Sigmoid colon (tissue), 6 donors: ENCODE measurements at regions not wholly inside any gene's neighbourhood (a gene's known extent, or its start where the extent isn't known, plus 50 kb on each side); places are given as distances from the start of the nearest gene placed in this dataset.

ENCODE experiments used
- DNase-seq: peaks from one replicate; pipeline ENCODE4 v3.0.0-alpha.2; 2019
- H3K27ac ChIP-seq, 4 donors: fragments of 200-600 bp; sonication (generic); one replicate each; pipeline ENCODE4 v1.5.1; 2016 to 2019; ENCODE audit warnings: mild to moderate bottlenecking in 1 of 4
- H3K27me3 ChIP-seq, 3 donors: fragments of 200-600 bp; sonication (generic); one replicate each; pipeline ENCODE4 v1.5.1; 2019; ENCODE audit warnings: mild to moderate bottlenecking in 1 of 3
- H3K36me3 ChIP-seq, 4 donors: fragments of 200-600 bp; sonication (generic); one replicate each; pipeline ENCODE4 v1.5.1; 2016 to 2019
- H3K4me1 ChIP-seq, 4 donors: fragments of 200-600 bp; sonication (generic); one replicate each; pipeline ENCODE4 v1.5.1; 2017 to 2019
- H3K4me3 ChIP-seq, 4 donors: fragments of 200-600 bp; sonication (generic); one replicate each; pipeline ENCODE4 v1.5.1; 2017 to 2019; ENCODE audit warnings: mild to moderate bottlenecking in 2 of 4, moderate library complexity in 1 of 4
- H3K9me3 ChIP-seq, 4 donors: fragments of 200-600 bp in 3 of 4; sonication (generic) in 3 of 4; one replicate each; pipeline versions ENCODE4 v1.5.1 to v1.6.1; 2013 to 2019
- CTCF ChIP-seq, 4 experiments: fragments of 450-650 bp in 3 of 4; fragments of 200-600 bp in 1 of 4; IDR thresholded peaks; one replicate each; pipeline ENCODE4 v1.5.1; 2016 to 2019; ENCODE audit warnings: antibody characterized with exemption in 4 of 4, mild to moderate bottlenecking in 3 of 4, moderate library complexity in 2 of 4
- EP300 ChIP-seq, 4 donors: sonication (generic); formaldehyde crosslinking; IDR thresholded peaks; one replicate each; pipeline ENCODE4 v1.6.1; 2017; ENCODE audit warnings: antibody characterized with exemption in 4 of 4
- POLR2A ChIP-seq, 2 donors: fragments of 450-650 bp; IDR thresholded peaks; one replicate each; pipeline ENCODE4 v1.6.1; 2016; ENCODE audit warnings: antibody characterized with exemption in 2 of 2, mild to moderate bottlenecking in 2 of 2, moderate library complexity in 2 of 2
- POLR2AphosphoS5 ChIP-seq, 4 donors: sonication (generic); formaldehyde crosslinking; IDR thresholded peaks; one replicate each; pipeline ENCODE4 v1.6.1; 2017; ENCODE audit warnings: antibody characterized with exemption in 4 of 4
- WGBS, 2 donors: extraction: QIAGEN DNeasy Blood & Tissue Kit; methylation state at CpG; one replicate each; pipeline ENCODE4 v1.1.7; 2013; 5-methylcytosine and 5-hydroxymethylcytosine counted together
- intact Hi-C: fragments of 100-400 bp; cut with DNase I; formaldehyde crosslinking; loops from one replicate; pipeline ENCODE4 v1.15.1; 2023
- donor health status: healthy with polysubstance abuse.
- donor health status: healthy.

- Histone ChIP-seq H3K27me3 (no peaks in the 10 kb centered on the region), H3K36me3 (no peaks in the 10 kb centered on the region), H3K4me1 (no peaks in the 10 kb centered on the region), H3K9me3 (peaks cover 0 to 2% (median 0%) of the 10 kb centered on the region in 4 donors), H3K4me3 (no peak overlapping the region), H3K27ac (no peak overlapping the region)
- intact Hi-C loops = no loop called here
- no peak for DNase-seq
- no peak for TF ChIP-seq POLR2AphosphoS5 (IDR thresholded peaks at IDR 0.05)
- TF ChIP-seq EP300 (IDR thresholded peaks at IDR 0.05) = no peak
- no peak for TF ChIP-seq CTCF (IDR thresholded peaks at IDR 0.05)
- TF ChIP-seq POLR2A (IDR thresholded peaks at IDR 0.05) = no peak
- 65 to 69% methylated on average over 3 of the region's 3 CpGs for WGBS, 2 donors
Measured at GRCh38 chr2:137886083-137886831, 78.0 kb upstream of the HNMT start.

- WGBS, 2 donors = 19 to 36% methylated on average over 8 of the region's 8 CpGs
- no peak overlapping the region for H3K4me3 ChIP-seq
- no peaks in the 10 kb centered on the region for H3K4me1 ChIP-seq
- TF ChIP-seq POLR2AphosphoS5 (IDR thresholded peaks at IDR 0.05) (no peak), EP300 (IDR thresholded peaks at IDR 0.05) (no peak), CTCF (IDR thresholded peaks at IDR 0.05) (no peak), POLR2A (IDR thresholded peaks at IDR 0.05) (no peak)
- H3K9me3 ChIP-seq = no peaks in the 10 kb centered on the region
- H3K27me3 ChIP-seq = no peaks in the 10 kb centered on the region
- no peak overlapping the region for H3K27ac ChIP-seq
- no peak for DNase-seq
- H3K36me3 ChIP-seq = no peaks in the 10 kb centered on the region
- intact Hi-C loops = no loop called here
Measured at GRCh38 chr2:137888845-137889244, 75.4 kb upstream of the HNMT start.

GRCh38 chr2:137892739-137893138, 71.5 kb upstream of the HNMT start:
- intact Hi-C loops = no loop called here
- H3K4me3 ChIP-seq = no peak overlapping the region
- H3K36me3 ChIP-seq = no peaks in the 10 kb centered on the region
- no peaks in the 10 kb centered on the region for H3K4me1 ChIP-seq
- TF ChIP-seq POLR2A (IDR thresholded peaks at IDR 0.05) (no peak), CTCF (IDR thresholded peaks at IDR 0.05) (no peak), EP300 (IDR thresholded peaks at IDR 0.05) (no peak), POLR2AphosphoS5 (IDR thresholded peaks at IDR 0.05) (no peak)
- no peaks in the 10 kb centered on the region for H3K9me3 ChIP-seq
- H3K27ac ChIP-seq = no peak overlapping the region
- no peak for DNase-seq
- H3K27me3 ChIP-seq = no peaks in the 10 kb centered on the region
- WGBS, 2 donors = 27 to 62% methylated on average over 2 of the region's 2 CpGs

- Histone ChIP-seq H3K27me3 (no peaks in the 10 kb centered on the region), H3K36me3 (no peaks in the 10 kb centered on the region), H3K9me3 (no peaks in the 10 kb centered on the region), H3K4me3 (no peak overlapping the region), H3K4me1 (no peaks in the 10 kb centered on the region), H3K27ac (no peak overlapping the region)
- intact Hi-C loops = no loop called here
- no peak for TF ChIP-seq POLR2AphosphoS5 (IDR thresholded peaks at IDR 0.05)
- TF ChIP-seq CTCF (IDR thresholded peaks at IDR 0.05) = no peak
- no peak for TF ChIP-seq POLR2A (IDR thresholded peaks at IDR 0.05)
- no peak for TF ChIP-seq EP300 (IDR thresholded peaks at IDR 0.05)
- no peak for DNase-seq
- 65 to 85% methylated on average over 2 of the region's 2 CpGs for WGBS, 2 donors
Measured at GRCh38 chr2:137893145-137893544, 71.1 kb upstream of the HNMT start.

GRCh38 chr2:137896467-137896866, 67.8 kb upstream of the HNMT start:
- DNase-seq = no peak
- TF ChIP-seq POLR2AphosphoS5 (IDR thresholded peaks at IDR 0.05) = no peak
- TF ChIP-seq POLR2A (IDR thresholded peaks at IDR 0.05) = no peak
- no peak for TF ChIP-seq CTCF (IDR thresholded peaks at IDR 0.05)
- TF ChIP-seq EP300 (IDR thresholded peaks at IDR 0.05) = no peak
- Histone ChIP-seq H3K27ac (no peak overlapping the region), H3K27me3 (no peaks in the 10 kb centered on the region), H3K36me3 (no peaks in the 10 kb centered on the region), H3K4me3 (no peak overlapping the region), H3K4me1 (no peaks in the 10 kb centered on the region), H3K9me3 (no peaks in the 10 kb centered on the region)
- WGBS, 2 donors = 63 to 77% methylated on average over 2 of the region's 2 CpGs
- intact Hi-C loops = no loop called here
